HepG2 (cell line): ENCODE measurements at regions not wholly inside any gene's neighbourhood (a gene's known extent, or its start where the extent isn't known, plus 50 kb on each side); places are given as distances from the start of the nearest gene placed in this dataset.

Experiments
- BORCS8-MEF2B ChIP-seq: sonication (generic); formaldehyde crosslinking; IDR thresholded peaks from 2 replicates; pipeline ENCODE4 v1.8.0; 2022; ENCODE audit warnings: mild to moderate bottlenecking, missing genetic modification reagents
- CEBPG ChIP-seq: IDR thresholded peaks from 2 replicates; pipeline ENCODE4 v1.6.1; 2016
- FOXK2 ChIP-seq: fragments of 450-650 bp; IDR thresholded peaks from 2 replicates; pipeline ENCODE4 v1.6.1; 2016
- LCORL ChIP-seq, 2 experiments: fragments of 450-650 bp in 1 of 2; sonication (generic) in 1 of 2; formaldehyde crosslinking in 1 of 2; IDR thresholded peaks; 2 replicates each; pipeline versions ENCODE4 v1.5.0 to v1.6.1; 2017 to 2020; ENCODE audit warnings: antibody characterized with exemption in 1 of 2, missing genetic modification reagents in 1 of 2
- PCBP2 ChIP-seq: fragments of 200-400 bp; formaldehyde crosslinking; optimal IDR thresholded peaks from 2 replicates; pipeline ENCODE3; 2018; ENCODE audit warnings: low read length, low read depth; ENCODE audit not compliant: poor library complexity, severe bottlenecking
- RBAK ChIP-seq: sonication (generic); formaldehyde crosslinking; IDR thresholded peaks from 2 replicates; pipeline ENCODE4 v1.5.1; 2020; ENCODE audit warnings: mild to moderate bottlenecking, missing genetic modification reagents
- ZBTB33 ChIP-seq: sonication (generic); formaldehyde crosslinking; IDR thresholded peaks from 2 replicates; pipeline ENCODE4 v1.4.0; 2020; ENCODE audit warnings: missing genetic modification reagents
- ZNF280D ChIP-seq: sonication (generic); formaldehyde crosslinking; IDR thresholded peaks from 2 replicates; pipeline ENCODE4 v1.5.1; 2020; ENCODE audit warnings: mild to moderate bottlenecking, missing genetic modification reagents
- ZNF335 ChIP-seq: sonication (generic); formaldehyde crosslinking; IDR thresholded peaks from 2 replicates; pipeline ENCODE4 v1.4.0; 2020; ENCODE audit warnings: missing genetic modification reagents
- TF ChIP-seq, protein P1 (sequence below): sonication (generic); formaldehyde crosslinking; IDR thresholded peaks from 2 replicates; pipeline ENCODE4 v1.8.0; 2022; ENCODE audit warnings: missing genetic modification reagents, mild to moderate bottlenecking, moderate library complexity, borderline replicate concordance
- TF ChIP-seq, protein P2 (sequence below): sonication (generic); formaldehyde crosslinking; IDR thresholded peaks from 2 replicates; pipeline ENCODE4 v1.5.0; 2020; ENCODE audit warnings: missing genetic modification reagents

GRCh38 chr2:7145707-7146106, 228.5 kb downstream of the RNF144A start (continued):
- TF ChIP-seq, protein P1, sequence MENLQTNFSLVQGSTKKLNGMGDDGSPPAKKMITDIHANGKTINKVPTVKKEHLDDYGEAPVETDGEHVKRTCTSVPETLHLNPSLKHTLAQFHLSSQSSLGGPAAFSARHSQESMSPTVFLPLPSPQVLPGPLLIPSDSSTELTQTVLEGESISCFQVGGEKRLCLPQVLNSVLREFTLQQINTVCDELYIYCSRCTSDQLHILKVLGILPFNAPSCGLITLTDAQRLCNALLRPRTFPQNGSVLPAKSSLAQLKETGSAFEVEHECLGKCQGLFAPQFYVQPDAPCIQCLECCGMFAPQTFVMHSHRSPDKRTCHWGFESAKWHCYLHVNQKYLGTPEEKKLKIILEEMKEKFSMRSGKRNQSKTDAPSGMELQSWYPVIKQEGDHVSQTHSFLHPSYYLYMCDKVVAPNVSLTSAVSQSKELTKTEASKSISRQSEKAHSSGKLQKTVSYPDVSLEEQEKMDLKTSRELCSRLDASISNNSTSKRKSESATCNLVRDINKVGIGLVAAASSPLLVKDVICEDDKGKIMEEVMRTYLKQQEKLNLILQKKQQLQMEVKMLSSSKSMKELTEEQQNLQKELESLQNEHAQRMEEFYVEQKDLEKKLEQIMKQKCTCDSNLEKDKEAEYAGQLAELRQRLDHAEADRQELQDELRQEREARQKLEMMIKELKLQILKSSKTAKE (CRISPR knock-in tag), result no peak
- TF ChIP-seq ZNF280D (CRISPR knock-in tag) (no peak), ZBTB33 (CRISPR knock-in tag) (no peak), RBAK (CRISPR knock-in tag) (no peak), PCBP2 (no peak), FOXK2 (no peak), CEBPG (CRISPR knock-in tag) (no peak), ZNF335 (CRISPR knock-in tag) (no peak), BORCS8-MEF2B (CRISPR knock-in tag) (no peak), LCORL (IDR thresholded peaks at IDR 0.05) (no peak), LCORL (CRISPR knock-in tag; IDR thresholded peaks at IDR 0.05) (no peak)
- TF ChIP-seq, protein P2, sequence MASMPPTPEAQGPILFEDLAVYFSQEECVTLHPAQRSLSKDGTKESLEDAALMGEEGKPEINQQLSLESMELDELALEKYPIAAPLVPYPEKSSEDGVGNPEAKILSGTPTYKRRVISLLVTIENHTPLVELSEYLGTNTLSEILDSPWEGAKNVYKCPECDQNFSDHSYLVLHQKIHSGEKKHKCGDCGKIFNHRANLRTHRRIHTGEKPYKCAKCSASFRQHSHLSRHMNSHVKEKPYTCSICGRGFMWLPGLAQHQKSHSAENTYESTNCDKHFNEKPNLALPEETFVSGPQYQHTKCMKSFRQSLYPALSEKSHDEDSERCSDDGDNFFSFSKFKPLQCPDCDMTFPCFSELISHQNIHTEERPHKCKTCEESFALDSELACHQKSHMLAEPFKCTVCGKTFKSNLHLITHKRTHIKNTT (CRISPR knock-in tag), result no peak
